GM12891 (cell line): ENCODE measurements at regions not wholly inside any gene's neighbourhood (a gene's known extent, or its start where the extent isn't known, plus 50 kb on each side); places are given as distances from the start of the nearest gene placed in this dataset.

Experiments
- POLR2A ChIP-seq: IDR thresholded peaks from 2 replicates; pipeline ENCODE4 v1.6.1; 2011; ENCODE audit warnings: low read depth, low read length, control low read depth
- POLR2AphosphoS5 ChIP-seq: IDR thresholded peaks from 2 replicates; pipeline ENCODE4 v1.6.1; 2011; ENCODE audit warnings: low read depth, low read length, control low read depth
- SPI1 ChIP-seq: IDR thresholded peaks from 2 replicates; pipeline ENCODE4 v1.6.1; 2011; ENCODE audit warnings: low read depth, low read length, control low read depth
- TAF1 ChIP-seq: IDR thresholded peaks from 2 replicates; pipeline ENCODE4 v1.6.1; 2011; ENCODE audit warnings: low read depth, low read length, control low read depth

DNA sequence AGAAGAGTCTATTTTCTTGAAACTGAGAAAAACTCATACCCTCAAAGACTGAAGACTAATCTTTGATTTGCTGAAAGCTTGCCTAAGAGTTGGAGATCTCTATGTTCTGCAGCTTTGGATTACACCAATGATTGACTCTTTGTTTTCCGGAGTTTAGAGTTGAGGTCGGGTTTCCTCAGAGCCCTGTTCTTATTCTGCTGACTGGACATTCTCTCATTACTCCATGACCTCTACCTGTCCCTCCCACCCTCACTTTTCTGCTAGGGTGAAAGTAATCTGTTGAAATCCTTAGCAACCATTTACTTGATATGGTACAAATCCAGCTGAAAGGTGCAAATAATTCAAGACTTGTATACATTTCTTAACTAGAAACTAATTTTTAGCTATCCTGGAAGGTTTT lies 421.5 kb upstream of the FRG1 start:
- TF ChIP-seq POLR2A: no peak
- TF ChIP-seq POLR2AphosphoS5: no peak
- TF ChIP-seq TAF1: no peak
- TF ChIP-seq SPI1: no peak
